CD4-positive, alpha-beta memory T cell (primary cell): ENCODE measurements at regions not wholly inside any gene's neighbourhood (a gene's known extent, or its start where the extent isn't known, plus 50 kb on each side); places are given as distances from the start of the nearest gene placed in this dataset.

ENCODE experiments used
- CTCF ChIA-PET: fragments of 350-600 bp; sonication (Branson Sonifier 250); formaldehyde crosslinking; loops from one replicate; lab custom pipeline; 2021; ENCODE audit warnings: inconsistent platforms; ENCODE audit not compliant: partially characterized antibody; lab: Charles Lee
- POLR2A ChIA-PET: fragments of 350-600 bp; sonication (Branson Sonifier 250); formaldehyde crosslinking; loops from one replicate; lab custom pipeline; 2021; ENCODE audit not compliant: partially characterized antibody; lab: Charles Lee
- DNase-seq, 5 donors: peaks; one replicate each; pipeline versions ENCODE4 v3.0.0 to v3.0.0-alpha.2; 2020 to 2022; ENCODE audit warnings: mixed read lengths in 1 of 5
- H3K27ac ChIP-seq: one replicate; pipeline ENCODE4 v1.7.0; 2013; ENCODE audit warnings: low read depth, low read length
- H3K27me3 ChIP-seq: 2 replicates; pipeline ENCODE4 v1.7.0; 2013; ENCODE audit warnings: mild to moderate bottlenecking, low read length, moderate library complexity; ENCODE audit not compliant: insufficient read depth
- H3K36me3 ChIP-seq: 2 replicates; pipeline ENCODE4 v1.7.0; 2013; ENCODE audit warnings: mild to moderate bottlenecking, low read length, moderate library complexity; ENCODE audit not compliant: insufficient read depth
- H3K4me1 ChIP-seq: 2 replicates; pipeline ENCODE4 v1.7.0; 2013; ENCODE audit warnings: mild to moderate bottlenecking, low read length, moderate library complexity; ENCODE audit not compliant: insufficient read depth
- H3K4me3 ChIP-seq, 2 donors: one replicate each; pipeline ENCODE4 v1.7.0; 2013; ENCODE audit warnings: low read length in 2 of 2, mild to moderate bottlenecking in 1 of 2
- H3K9me3 ChIP-seq, 2 donors: one replicate each; pipeline ENCODE4 v1.7.0; 2013; ENCODE audit warnings: low read length in 2 of 2, control low read depth in 1 of 2; ENCODE audit not compliant: control insufficient read depth in 1 of 2
- H3K27ac Mint-ChIP-seq, 7 donors: one replicate each; pipeline ENCODE4 v1.8.0; 2020 to 2021; ENCODE audit warnings: mixed read lengths in 7 of 7, mild to moderate bottlenecking in 6 of 7, inconsistent platforms in 3 of 7, moderate library complexity in 3 of 7
- H3K27me3 Mint-ChIP-seq, 2 donors: one replicate each; pipeline ENCODE4 v1.8.0; 2020 to 2021; ENCODE audit warnings: mixed read lengths in 2 of 2
- H3K36me3 Mint-ChIP-seq, 2 donors: one replicate each; pipeline ENCODE4 v1.8.0; 2020 to 2021; ENCODE audit warnings: mixed read lengths in 2 of 2, inconsistent platforms in 1 of 2, mild to moderate bottlenecking in 1 of 2
- H3K4me1 Mint-ChIP-seq, 4 donors: one replicate each; pipeline ENCODE4 v1.8.0; 2020 to 2021; ENCODE audit warnings: mixed read lengths in 4 of 4, mild to moderate bottlenecking in 1 of 4
- H3K4me3 Mint-ChIP-seq, 8 donors: one replicate each; pipeline ENCODE4 v1.8.0; 2020 to 2021; ENCODE audit warnings: mixed read lengths in 8 of 8, mild to moderate bottlenecking in 7 of 8, moderate library complexity in 6 of 8, inconsistent platforms in 3 of 8
- H3K9me3 Mint-ChIP-seq, 8 donors: one replicate each; pipeline ENCODE4 v1.8.0; 2020 to 2021; ENCODE audit warnings: mixed read lengths in 8 of 8, mild to moderate bottlenecking in 5 of 8, inconsistent platforms in 3 of 8, moderate library complexity in 1 of 8
- intact Hi-C: fragments of 100-400 bp; cut with micrococcal nuclease; formaldehyde crosslinking; loops from one replicate; pipeline ENCODE4 v1.15.1; 2023

- Mint-ChIP-seq H3K9me3 (peaks cover 0 to 22% (median 3%) of the 10 kb centered on the region in 8 donors), H3K27me3 (peaks cover 12 to 13% of the 10 kb centered on the region in 2 donors), H3K36me3 (no peaks in the 10 kb centered on the region), H3K4me3 (no peak overlapping the region), H3K4me1 (no peaks in the 10 kb centered on the region), H3K27ac (no peak overlapping the region)
- H3K36me3 ChIP-seq: no peaks in the 10 kb centered on the region
- no peak for DNase-seq
- no peak overlapping the region for H3K4me3 ChIP-seq
- POLR2A ChIA-PET: no interaction called here
- no peaks in the 10 kb centered on the region for H3K4me1 ChIP-seq
- H3K9me3 ChIP-seq: no peaks in the 10 kb centered on the region
- intact Hi-C loops: no loop called here
- no peak overlapping the region for H3K27ac ChIP-seq
- CTCF ChIA-PET: no interaction called here
- no peaks in the 10 kb centered on the region for H3K27me3 ChIP-seq
Observed at GRCh38 chr6:106757267-106757666, 127.9 kb downstream of the QRSL1 start.

GRCh38 chr6:106754215-106754614 lies 124.8 kb downstream of the QRSL1 start:
- CTCF ChIA-PET: no interaction called here
- Histone ChIP-seq H3K27ac (no peak overlapping the region), H3K36me3 (no peaks in the 10 kb centered on the region), H3K4me1 (no peaks in the 10 kb centered on the region), H3K4me3 (no peak overlapping the region), H3K9me3 (no peaks in the 10 kb centered on the region), H3K27me3 (no peaks in the 10 kb centered on the region)
- no peak overlapping the region for H3K4me3 Mint-ChIP-seq
- intact Hi-C loops: no loop called here
- H3K27ac Mint-ChIP-seq: no peak overlapping the region
- no peaks in the 10 kb centered on the region for H3K36me3 Mint-ChIP-seq
- H3K9me3 Mint-ChIP-seq: peaks cover 0 to 5% (median 1%) of the 10 kb centered on the region in 8 donors
- H3K27me3 Mint-ChIP-seq: peaks cover 7 to 12% of the 10 kb centered on the region in 2 donors
- POLR2A ChIA-PET: no interaction called here
- no peak for DNase-seq
- no peaks in the 10 kb centered on the region for H3K4me1 Mint-ChIP-seq

- Mint-ChIP-seq H3K4me3 (no peak overlapping the region), H3K27ac (no peak overlapping the region), H3K4me1 (no peaks in the 10 kb centered on the region), H3K9me3 (no peaks in the 10 kb centered on the region), H3K27me3 (peaks cover 13 to 16% of the 10 kb centered on the region in 2 donors), H3K36me3 (no peaks in the 10 kb centered on the region)
- no peaks in the 10 kb centered on the region for H3K27me3 ChIP-seq
- no peak overlapping the region for H3K27ac ChIP-seq
- H3K4me3 ChIP-seq: no peak overlapping the region
- intact Hi-C loops: no loop called here
- ChIA-PET POLR2A (no interaction called here), CTCF (no interaction called here)
- H3K4me1 ChIP-seq: no peaks in the 10 kb centered on the region
- no peaks in the 10 kb centered on the region for H3K36me3 ChIP-seq
- DNase-seq: no peak
- no peaks in the 10 kb centered on the region for H3K9me3 ChIP-seq
Observed at GRCh38 chr6:106752641-106753040, 123.3 kb downstream of the QRSL1 start.

- no peak overlapping the region for H3K27ac Mint-ChIP-seq
Observed at GRCh38 chr6:106751501-106752252, 122.3 kb downstream of the QRSL1 start.

GRCh38 chr6:106750946-106751345 lies 121.6 kb downstream of the QRSL1 start:
- no peak overlapping the region for H3K27ac ChIP-seq
- ChIA-PET CTCF (no interaction called here), POLR2A (no interaction called here)
- Mint-ChIP-seq H3K9me3 (no peaks in the 10 kb centered on the region), H3K4me3 (no peak overlapping the region), H3K36me3 (no peaks in the 10 kb centered on the region), H3K27ac (no peak overlapping the region), H3K4me1 (no peaks in the 10 kb centered on the region), H3K27me3 (peaks cover 12 to 21% of the 10 kb centered on the region in 2 donors)
- no peaks in the 10 kb centered on the region for H3K4me1 ChIP-seq
- no peak for DNase-seq
- H3K4me3 ChIP-seq: no peak overlapping the region
- H3K9me3 ChIP-seq: no peaks in the 10 kb centered on the region
- no peaks in the 10 kb centered on the region for H3K36me3 ChIP-seq
- intact Hi-C loops: no loop called here
- H3K27me3 ChIP-seq: no peaks in the 10 kb centered on the region

More at GRCh38 chr6:106751501-106752252, 122.3 kb downstream of the QRSL1 start:
- Histone ChIP-seq H3K27me3 (no peaks in the 10 kb centered on the region), H3K4me1 (no peaks in the 10 kb centered on the region), H3K4me3 (no peak overlapping the region), H3K36me3 (no peaks in the 10 kb centered on the region), H3K9me3 (no peaks in the 10 kb centered on the region), H3K27ac (no peak overlapping the region)
- Mint-ChIP-seq H3K9me3 (no peaks in the 10 kb centered on the region), H3K27me3 (peaks cover 13 to 18% of the 10 kb centered on the region in 2 donors), H3K4me1 (no peaks in the 10 kb centered on the region), H3K36me3 (no peaks in the 10 kb centered on the region), H3K4me3 (no peak overlapping the region)
- POLR2A ChIA-PET: no interaction called here
- CTCF ChIA-PET: no interaction called here
- DNase-seq: no peak
- intact Hi-C loops: no loop called here

- no peaks in the 10 kb centered on the region for H3K9me3 ChIP-seq
- Mint-ChIP-seq H3K4me3 (no peak overlapping the region), H3K36me3 (no peaks in the 10 kb centered on the region), H3K9me3 (no peaks in the 10 kb centered on the region), H3K27ac (no peak overlapping the region), H3K27me3 (peaks cover 11 to 24% of the 10 kb centered on the region in 2 donors), H3K4me1 (no peaks in the 10 kb centered on the region)
- no peak for DNase-seq
- no peaks in the 10 kb centered on the region for H3K27me3 ChIP-seq
- CTCF ChIA-PET: no interaction called here
- H3K27ac ChIP-seq: no peak overlapping the region
- no peaks in the 10 kb centered on the region for H3K36me3 ChIP-seq
- no peak overlapping the region for H3K4me3 ChIP-seq
- POLR2A ChIA-PET: no interaction called here
- H3K4me1 ChIP-seq: no peaks in the 10 kb centered on the region
- intact Hi-C loops: no loop called here
Observed at GRCh38 chr6:106750142-106750918, 121.0 kb downstream of the QRSL1 start.

- no peak overlapping the region for H3K4me3 Mint-ChIP-seq
- Histone ChIP-seq H3K9me3 (no peaks in the 10 kb centered on the region), H3K27ac (no peak overlapping the region), H3K4me1 (no peaks in the 10 kb centered on the region), H3K4me3 (no peak overlapping the region), H3K36me3 (no peaks in the 10 kb centered on the region), H3K27me3 (no peaks in the 10 kb centered on the region)
- peaks cover 13 to 24% of the 10 kb centered on the region in 2 donors for H3K27me3 Mint-ChIP-seq
- no peak overlapping the region for H3K27ac Mint-ChIP-seq
- H3K4me1 Mint-ChIP-seq: no peaks in the 10 kb centered on the region
- intact Hi-C loops: no loop called here
- no peaks in the 10 kb centered on the region for H3K36me3 Mint-ChIP-seq
- DNase-seq: no peak
- ChIA-PET CTCF (no interaction called here), POLR2A (no interaction called here)
- no peaks in the 10 kb centered on the region for H3K9me3 Mint-ChIP-seq
Observed at GRCh38 chr6:106749609-106750008, 120.2 kb downstream of the QRSL1 start.
